AG04449 (cell line): ENCODE measurements at regions not wholly inside any gene's neighbourhood (a gene's known extent, or its start where the extent isn't known, plus 50 kb on each side); places are given as distances from the start of the nearest gene placed in this dataset.

Experiments
- CTCF ChIA-PET: fragments of 350-600 bp; formaldehyde crosslinking; extraction: SDS; loops from one replicate; lab custom pipeline; 2021; ENCODE audit warnings: antibody characterized with exemption; lab: Yijun Ruan, JAX
- POLR2A ChIA-PET: fragments of 400-600, 350-600 bp; formaldehyde crosslinking; extraction: SDS; loops from one replicate; lab custom pipeline; 2020; ENCODE audit warnings: antibody characterized with exemption, inconsistent platforms; lab: Yijun Ruan, JAX
- DNase-seq: peaks from one replicate; pipeline ENCODE4 v3.0.0-alpha.2; 2010; ENCODE audit warnings: low read depth, low spot score
- H3K4me3 ChIP-seq: 2 replicates; pipeline ENCODE4 v1.5.1; 2011; ENCODE audit warnings: low read depth, mild to moderate bottlenecking, control low read depth, low read length
- CTCF ChIP-seq: IDR thresholded peaks from one replicate; pipeline ENCODE4 v1.5.1; 2011; ENCODE audit warnings: mild to moderate bottlenecking, moderate library complexity, low read length, control low read depth, inconsistent platforms; ENCODE audit not compliant: insufficient read depth; ENCODE audit errors: missing control alignments

GRCh38 chr9:95611354-95611753, 94.6 kb upstream of the PTCH1 start:
- CTCF ChIA-PET, result no interaction called here
- POLR2A ChIA-PET, result no interaction called here
- no peak for DNase-seq
- H3K4me3 ChIP-seq, result no peak overlapping the region
- no peak for TF ChIP-seq CTCF

GRCh38 chr9:95610006-95610785, 93.4 kb upstream of the PTCH1 start:
- TF ChIP-seq CTCF, result no peak
- CTCF ChIA-PET, result no interaction called here
- no peak overlapping the region for H3K4me3 ChIP-seq
- no peak for DNase-seq
- POLR2A ChIA-PET, result no interaction called here

- DNase-seq, result no peak
- CTCF ChIA-PET, result no interaction called here
- no peak overlapping the region for H3K4me3 ChIP-seq
- POLR2A ChIA-PET, result no interaction called here
- TF ChIP-seq CTCF, result no peak
These were observed 92.7 kb upstream of the PTCH1 start for GRCh38 chr9:95609426-95609825.

GRCh38 chr9:95608341-95608740, 91.6 kb upstream of the PTCH1 start:
- CTCF ChIA-PET, result no interaction called here
- no peak for TF ChIP-seq CTCF
- no peak for DNase-seq
- H3K4me3 ChIP-seq, result no peak overlapping the region
- POLR2A ChIA-PET, result no interaction called here

- DNase-seq, result no peak
- H3K4me3 ChIP-seq, result no peak overlapping the region
- ChIA-PET CTCF (no interaction called here), POLR2A (no interaction called here)
- no peak for TF ChIP-seq CTCF
These were observed 90.7 kb upstream of the PTCH1 start for GRCh38 chr9:95607507-95607906.

- no peak overlapping the region for H3K4me3 ChIP-seq
- CTCF ChIA-PET, result no interaction called here
- TF ChIP-seq CTCF, result no peak
- POLR2A ChIA-PET, result no interaction called here
- DNase-seq, result no peak
These were observed 89.9 kb upstream of the PTCH1 start for GRCh38 chr9:95606489-95607350.
